ENCODE measurements at regions not wholly inside any gene's neighbourhood (a gene's known extent, or its start where the extent isn't known, plus 50 kb on each side); places are given as distances from the start of the nearest gene placed in this dataset.
"Not testable (repeated sequence)": the region's sequence is repeated elsewhere in the genome, so short reads cannot be mapped to it uniquely, and the experiment has no call there.

DNA sequence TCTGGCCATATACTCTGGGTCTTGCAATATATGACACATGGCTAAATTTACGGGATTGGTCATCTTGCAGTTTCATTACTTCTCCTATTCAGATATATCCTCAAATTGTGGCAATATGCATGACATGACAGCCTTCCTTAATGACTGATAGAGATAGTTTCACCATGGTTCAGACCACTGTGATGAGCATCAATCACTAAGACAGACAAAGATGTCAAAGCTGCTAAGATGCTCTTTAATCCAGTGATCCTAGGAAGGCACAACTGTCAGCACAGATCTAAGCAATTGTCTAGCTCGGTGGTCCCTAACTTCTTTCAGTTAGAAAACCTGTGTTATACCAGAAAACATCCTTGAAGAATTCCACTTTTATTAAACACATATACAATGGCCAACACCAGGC, 70.9 kb upstream of the ADGRL2 start:
- intact Hi-C loops (cut with DNase I; ENCODE audit: low total_unique reads), result no loop called here
- DNase-seq, result no peak
- H3K36me3 ChIP-seq, result no peaks in the 10 kb centered on the region
- TF ChIP-seq POLR2AphosphoS5 (IDR thresholded peaks at IDR 0.05) (no peak), POLR2A (IDR thresholded peaks at IDR 0.05) (no peak), CTCF (IDR thresholded peaks at IDR 0.05 in 8 of 11, conservative IDR thresholded peaks at IDR 0.05 in 3 of 11) (no peak)
- no peaks in the 10 kb centered on the region for H3K9me3 ChIP-seq
- no peaks in the 10 kb centered on the region for H3K27me3 ChIP-seq (replicated peaks in 1 of 7)
- no peaks in the 10 kb centered on the region for H3K4me1 ChIP-seq
- no peak overlapping the region for H3K4me3 ChIP-seq
- WGBS, 5 donors, result 67 to 98% (median 82%) methylated on average over 2 of the region's 2 CpGs
- no peak overlapping the region for H3K27ac ChIP-seq

DNA sequence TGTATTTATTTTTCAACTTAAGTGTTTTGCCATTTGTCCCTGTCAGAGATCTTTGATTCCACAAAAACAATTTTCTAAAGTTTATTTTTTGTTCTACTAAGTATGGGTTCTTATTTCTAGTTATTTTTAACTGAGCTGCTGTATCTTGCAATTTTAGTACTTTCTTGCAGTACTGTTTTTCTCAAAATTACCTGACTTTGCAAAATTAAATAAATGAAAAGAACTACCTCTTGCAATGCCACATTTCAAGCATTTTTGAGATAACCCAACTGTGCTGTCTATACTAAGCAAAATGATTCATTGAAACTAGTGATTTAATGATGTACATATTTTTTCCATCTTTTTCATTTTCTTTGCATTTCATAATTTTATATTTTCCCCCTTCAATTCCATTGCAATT, 71.5 kb upstream of the ADGRL2 start:
- no peak for DNase-seq
- intact Hi-C loops (cut with DNase I; ENCODE audit: low total_unique reads), result no loop called here
- TF ChIP-seq POLR2A (IDR thresholded peaks at IDR 0.05), result no peak
- no peak for TF ChIP-seq CTCF (IDR thresholded peaks at IDR 0.05 in 8 of 11, conservative IDR thresholded peaks at IDR 0.05 in 3 of 11)
- no peak for TF ChIP-seq POLR2AphosphoS5 (IDR thresholded peaks at IDR 0.05)
- no peak overlapping the region for H3K27ac ChIP-seq
- no peak overlapping the region for H3K4me3 ChIP-seq
- H3K36me3 ChIP-seq, result no peaks in the 10 kb centered on the region
- H3K9me3 ChIP-seq, result no peaks in the 10 kb centered on the region
- no peaks in the 10 kb centered on the region for H3K27me3 ChIP-seq (replicated peaks in 1 of 7)
- H3K4me1 ChIP-seq, result no peaks in the 10 kb centered on the region

- WGBS, 5 donors, result 95 to 98% (median 97%) methylated on average over 8 of the region's 8 CpGs
- no peaks in the 10 kb centered on the region for H3K9me3 ChIP-seq
- no peak overlapping the region for H3K27ac ChIP-seq
- no peaks in the 10 kb centered on the region for H3K4me1 ChIP-seq
- DNase-seq, result no peak
- H3K4me3 ChIP-seq, result no peak overlapping the region
- H3K27me3 ChIP-seq (replicated peaks in 1 of 7), result no peaks in the 10 kb centered on the region
- intact Hi-C loops (cut with DNase I; ENCODE audit: low total_unique reads), result no loop called here
- TF ChIP-seq POLR2AphosphoS5 (IDR thresholded peaks at IDR 0.05) (no peak), POLR2A (IDR thresholded peaks at IDR 0.05) (no peak), CTCF (IDR thresholded peaks at IDR 0.05 in 8 of 11, conservative IDR thresholded peaks at IDR 0.05 in 3 of 11) (no peak)
- H3K36me3 ChIP-seq, result no peaks in the 10 kb centered on the region
Measured at GRCh38 chr1:81725823-81726222, 74.9 kb upstream of the ADGRL2 start.

- H3K9me3 ChIP-seq; H3K4me3 ChIP-seq; H3K27me3 ChIP-seq (replicated peaks in 1 of 7); H3K27ac ChIP-seq; DNase-seq; H3K4me1 ChIP-seq; intact Hi-C loops (cut with DNase I; ENCODE audit: low total_unique reads); H3K36me3 ChIP-seq: not testable (repeated sequence)
- WGBS, 5 donors, result 85 to 90% (median 88%) methylated on average over 6 of the region's 6 CpGs
Measured at GRCh38 chr1:81722631-81723328, 78.0 kb upstream of the ADGRL2 start.

DNA sequence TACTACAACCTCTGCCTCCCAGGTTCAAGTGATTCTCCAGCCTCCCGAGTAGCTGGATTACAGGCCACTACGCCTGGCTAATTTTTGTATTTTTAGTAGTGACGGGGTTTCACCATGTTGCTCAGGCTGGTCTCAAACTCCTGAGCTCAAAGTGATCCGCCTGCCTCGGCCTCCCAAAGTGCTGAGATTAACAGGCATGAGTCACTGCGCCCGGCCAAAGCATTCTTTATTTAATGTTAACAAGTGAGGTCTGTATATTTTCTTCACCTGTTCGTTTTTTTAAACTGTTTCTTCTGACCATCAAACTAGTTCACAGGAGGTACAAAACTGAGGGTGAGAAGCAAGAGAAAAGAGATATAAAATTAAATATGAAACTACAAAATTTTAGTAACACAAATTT, 80.5 kb upstream of the ADGRL2 start:
- H3K4me1 ChIP-seq; H3K27ac ChIP-seq; DNase-seq; H3K36me3 ChIP-seq; H3K9me3 ChIP-seq; intact Hi-C loops (cut with DNase I; ENCODE audit: low total_unique reads); H3K27me3 ChIP-seq (replicated peaks in 1 of 7); H3K4me3 ChIP-seq: not testable (repeated sequence)
- WGBS, 5 donors, result 86 to 93% (median 89%) methylated on average over 8 of the region's 8 CpGs
